HL-60 (cell line): ENCODE measurements at regions not wholly inside any gene's neighbourhood (a gene's known extent, or its start where the extent isn't known, plus 50 kb on each side); places are given as distances from the start of the nearest gene placed in this dataset.

Experiments
- POLR2AphosphoS5 ChIP-seq: IDR thresholded peaks from 2 replicates; pipeline ENCODE4 v1.6.1; 2012; ENCODE audit warnings: low read depth
- TF ChIP-seq, protein P1 (sequence below): IDR thresholded peaks from one replicate; pipeline ENCODE4 v1.5.1; 2011; ENCODE audit warnings: low read length, control low read depth, inconsistent platforms; ENCODE audit not compliant: insufficient read depth
- TF ChIP-seq, protein P2 (sequence below): IDR thresholded peaks from 2 replicates; pipeline ENCODE4 v1.6.1; 2012; ENCODE audit warnings: low read depth; ENCODE audit not compliant: insufficient replicate concordance

DNA sequence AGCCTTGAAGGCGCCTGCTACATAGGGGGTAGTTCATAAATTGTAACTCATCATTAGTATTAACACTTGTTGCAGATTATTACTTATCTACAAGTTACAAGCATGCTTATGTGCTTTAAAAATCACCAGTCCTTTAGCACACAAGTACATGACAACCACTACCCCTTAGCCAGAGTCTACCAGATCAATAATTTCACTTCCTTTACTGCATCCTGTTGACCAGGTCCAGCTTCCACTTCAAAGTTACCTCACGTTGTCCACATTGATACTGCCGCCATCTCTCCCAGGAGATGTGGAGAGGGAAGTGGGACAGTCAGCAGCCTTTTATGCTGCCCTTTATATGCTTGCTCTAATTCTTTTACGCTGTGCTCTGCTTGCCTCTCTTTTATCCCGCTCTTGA lies 231.3 kb upstream of the CXXC4 start:
- TF ChIP-seq, protein P1, sequence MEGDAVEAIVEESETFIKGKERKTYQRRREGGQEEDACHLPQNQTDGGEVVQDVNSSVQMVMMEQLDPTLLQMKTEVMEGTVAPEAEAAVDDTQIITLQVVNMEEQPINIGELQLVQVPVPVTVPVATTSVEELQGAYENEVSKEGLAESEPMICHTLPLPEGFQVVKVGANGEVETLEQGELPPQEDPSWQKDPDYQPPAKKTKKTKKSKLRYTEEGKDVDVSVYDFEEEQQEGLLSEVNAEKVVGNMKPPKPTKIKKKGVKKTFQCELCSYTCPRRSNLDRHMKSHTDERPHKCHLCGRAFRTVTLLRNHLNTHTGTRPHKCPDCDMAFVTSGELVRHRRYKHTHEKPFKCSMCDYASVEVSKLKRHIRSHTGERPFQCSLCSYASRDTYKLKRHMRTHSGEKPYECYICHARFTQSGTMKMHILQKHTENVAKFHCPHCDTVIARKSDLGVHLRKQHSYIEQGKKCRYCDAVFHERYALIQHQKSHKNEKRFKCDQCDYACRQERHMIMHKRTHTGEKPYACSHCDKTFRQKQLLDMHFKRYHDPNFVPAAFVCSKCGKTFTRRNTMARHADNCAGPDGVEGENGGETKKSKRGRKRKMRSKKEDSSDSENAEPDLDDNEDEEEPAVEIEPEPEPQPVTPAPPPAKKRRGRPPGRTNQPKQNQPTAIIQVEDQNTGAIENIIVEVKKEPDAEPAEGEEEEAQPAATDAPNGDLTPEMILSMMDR: no peak
- TF ChIP-seq POLR2AphosphoS5: no peak
- TF ChIP-seq, protein P2, sequence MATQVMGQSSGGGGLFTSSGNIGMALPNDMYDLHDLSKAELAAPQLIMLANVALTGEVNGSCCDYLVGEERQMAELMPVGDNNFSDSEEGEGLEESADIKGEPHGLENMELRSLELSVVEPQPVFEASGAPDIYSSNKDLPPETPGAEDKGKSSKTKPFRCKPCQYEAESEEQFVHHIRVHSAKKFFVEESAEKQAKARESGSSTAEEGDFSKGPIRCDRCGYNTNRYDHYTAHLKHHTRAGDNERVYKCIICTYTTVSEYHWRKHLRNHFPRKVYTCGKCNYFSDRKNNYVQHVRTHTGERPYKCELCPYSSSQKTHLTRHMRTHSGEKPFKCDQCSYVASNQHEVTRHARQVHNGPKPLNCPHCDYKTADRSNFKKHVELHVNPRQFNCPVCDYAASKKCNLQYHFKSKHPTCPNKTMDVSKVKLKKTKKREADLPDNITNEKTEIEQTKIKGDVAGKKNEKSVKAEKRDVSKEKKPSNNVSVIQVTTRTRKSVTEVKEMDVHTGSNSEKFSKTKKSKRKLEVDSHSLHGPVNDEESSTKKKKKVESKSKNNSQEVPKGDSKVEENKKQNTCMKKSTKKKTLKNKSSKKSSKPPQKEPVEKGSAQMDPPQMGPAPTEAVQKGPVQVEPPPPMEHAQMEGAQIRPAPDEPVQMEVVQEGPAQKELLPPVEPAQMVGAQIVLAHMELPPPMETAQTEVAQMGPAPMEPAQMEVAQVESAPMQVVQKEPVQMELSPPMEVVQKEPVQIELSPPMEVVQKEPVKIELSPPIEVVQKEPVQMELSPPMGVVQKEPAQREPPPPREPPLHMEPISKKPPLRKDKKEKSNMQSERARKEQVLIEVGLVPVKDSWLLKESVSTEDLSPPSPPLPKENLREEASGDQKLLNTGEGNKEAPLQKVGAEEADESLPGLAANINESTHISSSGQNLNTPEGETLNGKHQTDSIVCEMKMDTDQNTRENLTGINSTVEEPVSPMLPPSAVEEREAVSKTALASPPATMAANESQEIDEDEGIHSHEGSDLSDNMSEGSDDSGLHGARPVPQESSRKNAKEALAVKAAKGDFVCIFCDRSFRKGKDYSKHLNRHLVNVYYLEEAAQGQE: no peak
